Caco-2 (cell line): ENCODE measurements at regions not wholly inside any gene's neighbourhood (a gene's known extent, or its start where the extent isn't known, plus 50 kb on each side); places are given as distances from the start of the nearest gene placed in this dataset.

Source experiments
- BruUV-seq: library from RNA; stranded (reverse); fragments of 400-500 nt; replicated peaks from 2 replicates; lab custom pipeline; 2021; lab: Mats Ljungman, UMichigan
- CTCF ChIA-PET: fragments of 300-600 bp; sonication (Branson Sonifier 250); formaldehyde crosslinking; loops from one replicate; lab custom pipeline; 2022; ENCODE audit warnings: antibody characterized with exemption; lab: Charles Lee
- POLR2A ChIA-PET: fragments of 300-600 bp; sonication (Branson Sonifier 250); formaldehyde crosslinking; loops from one replicate; lab custom pipeline; 2022; ENCODE audit warnings: antibody characterized with exemption; lab: Charles Lee
- DNase-seq, 2 experiments: peaks; one replicate each; pipeline versions ENCODE4 v3.0.0 to v3.0.0-alpha.2; 2020 to 2022
- H3K27me3 ChIP-seq: replicated peaks from 2 replicates; pipeline ENCODE4 v1.6.0; 2011; ENCODE audit warnings: low read length; ENCODE audit not compliant: control insufficient read depth, insufficient read depth
- H3K36me3 ChIP-seq: 2 replicates; pipeline ENCODE4 v1.5.1; 2011; ENCODE audit warnings: low read length; ENCODE audit not compliant: control insufficient read depth, insufficient read depth
- H3K4me1 ChIP-seq: fragments of 250-450 bp; sonication (Bioruptor Pico); 2 replicates; pipeline ENCODE4 v1.5.1; 2020; ENCODE audit warnings: mild to moderate bottlenecking
- H3K4me3 ChIP-seq: 2 replicates; pipeline ENCODE4 v1.5.1; 2011; ENCODE audit warnings: low read depth, mild to moderate bottlenecking, control low read depth, low read length
- H3K9me3 ChIP-seq: fragments of 250-450 bp; sonication (Bioruptor Pico); 2 replicates; pipeline ENCODE4 v1.5.1; 2020; ENCODE audit warnings: mild to moderate bottlenecking, moderate library complexity
- H3K27ac Mint-ChIP-seq: one replicate; pipeline ENCODE4 v1.8.0; 2022; ENCODE audit warnings: mixed read lengths; ENCODE audit not compliant: unreplicated experiment
- H3K27me3 Mint-ChIP-seq: one replicate; pipeline ENCODE4 v1.8.0; 2022; ENCODE audit warnings: mixed read lengths; ENCODE audit not compliant: insufficient read depth, unreplicated experiment
- H3K36me3 Mint-ChIP-seq: one replicate; pipeline ENCODE4 v1.8.0; 2022; ENCODE audit warnings: mild to moderate bottlenecking, mixed read lengths; ENCODE audit not compliant: insufficient read depth, unreplicated experiment
- H3K4me1 Mint-ChIP-seq: one replicate; pipeline ENCODE4 v1.8.0; 2022; ENCODE audit warnings: low read depth, mixed read lengths; ENCODE audit not compliant: unreplicated experiment
- H3K4me3 Mint-ChIP-seq: one replicate; pipeline ENCODE4 v1.8.0; 2022; ENCODE audit warnings: mild to moderate bottlenecking, moderate library complexity, mixed read lengths; ENCODE audit not compliant: unreplicated experiment
- H3K9me3 Mint-ChIP-seq: one replicate; pipeline ENCODE4 v1.8.0; 2022; ENCODE audit warnings: mixed read lengths; ENCODE audit not compliant: unreplicated experiment
- intact Hi-C: fragments of 100-400 bp; cut with micrococcal nuclease; formaldehyde crosslinking; loops from one replicate; pipeline ENCODE4 v1.10.0; 2022; ENCODE audit not compliant: unreplicated experiment
- TF ChIP-seq, protein P1 (sequence below), 2 experiments: fragments of 200-600 bp in 1 of 2; IDR thresholded peaks; 1 replicate in 1 of 2; 2 replicates in 1 of 2; pipeline versions ENCODE4 v1.5.1 to v1.8.0; 2011 to 2022; ENCODE audit warnings: antibody characterized with exemption in 1 of 2, control low read depth in 1 of 2, inconsistent platforms in 1 of 2, low read depth in 1 of 2, low read length in 1 of 2, mild to moderate bottlenecking in 1 of 2, moderate library complexity in 1 of 2; ENCODE audit not compliant: insufficient read depth in 1 of 2, severe bottlenecking in 1 of 2, unreplicated experiment in 1 of 2

DNA sequence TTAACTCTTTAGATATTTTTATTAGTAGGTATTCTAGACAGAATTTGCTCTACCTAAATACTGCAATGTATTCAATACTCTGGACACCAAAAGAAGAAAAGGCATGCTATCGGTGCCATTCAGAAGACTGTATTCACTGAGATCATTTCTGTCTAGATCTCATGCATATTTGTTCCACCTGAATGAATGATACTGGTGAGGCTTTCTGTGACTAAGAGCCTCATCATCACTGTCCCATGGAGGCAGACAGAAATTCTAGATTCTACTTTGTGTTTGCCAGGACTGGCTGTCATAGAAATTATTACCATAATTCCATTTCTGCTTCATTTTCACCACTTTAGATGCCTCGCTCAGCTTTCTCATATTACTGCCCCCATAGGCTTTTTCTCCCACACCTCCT lies 340.7 kb downstream of the MBD2 start:
- POLR2A ChIA-PET, result no interaction called here
- H3K9me3 ChIP-seq, result no peaks in the 10 kb centered on the region
- CTCF ChIA-PET, result no interaction called here
- Mint-ChIP-seq H3K27ac (no peak overlapping the region), H3K9me3 (no peaks in the 10 kb centered on the region), H3K27me3 (no peaks in the 10 kb centered on the region), H3K4me1 (peaks cover 8% of the 10 kb centered on the region), H3K36me3 (no peaks in the 10 kb centered on the region), H3K4me3 (no peak overlapping the region)
- no peaks in the 10 kb centered on the region; the same call in 1 of the 2 replicates for H3K4me1 ChIP-seq
- TF ChIP-seq, protein P1, sequence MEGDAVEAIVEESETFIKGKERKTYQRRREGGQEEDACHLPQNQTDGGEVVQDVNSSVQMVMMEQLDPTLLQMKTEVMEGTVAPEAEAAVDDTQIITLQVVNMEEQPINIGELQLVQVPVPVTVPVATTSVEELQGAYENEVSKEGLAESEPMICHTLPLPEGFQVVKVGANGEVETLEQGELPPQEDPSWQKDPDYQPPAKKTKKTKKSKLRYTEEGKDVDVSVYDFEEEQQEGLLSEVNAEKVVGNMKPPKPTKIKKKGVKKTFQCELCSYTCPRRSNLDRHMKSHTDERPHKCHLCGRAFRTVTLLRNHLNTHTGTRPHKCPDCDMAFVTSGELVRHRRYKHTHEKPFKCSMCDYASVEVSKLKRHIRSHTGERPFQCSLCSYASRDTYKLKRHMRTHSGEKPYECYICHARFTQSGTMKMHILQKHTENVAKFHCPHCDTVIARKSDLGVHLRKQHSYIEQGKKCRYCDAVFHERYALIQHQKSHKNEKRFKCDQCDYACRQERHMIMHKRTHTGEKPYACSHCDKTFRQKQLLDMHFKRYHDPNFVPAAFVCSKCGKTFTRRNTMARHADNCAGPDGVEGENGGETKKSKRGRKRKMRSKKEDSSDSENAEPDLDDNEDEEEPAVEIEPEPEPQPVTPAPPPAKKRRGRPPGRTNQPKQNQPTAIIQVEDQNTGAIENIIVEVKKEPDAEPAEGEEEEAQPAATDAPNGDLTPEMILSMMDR (IDR thresholded peaks at IDR 0.05; ENCODE audit: insufficient read depth in 1 of 2, low read depth in 1 of 2, low read length in 1 of 2, severe bottlenecking in 1 of 2, unreplicated experiment in 1 of 2), result no peak
- H3K27me3 ChIP-seq, result no peaks in the 10 kb centered on the region
- no peak for DNase-seq
- intact Hi-C loops, result no loop called here
- no peak overlapping the region for H3K4me3 ChIP-seq
- no TSS peak for BruUV-seq
- no peaks in the 10 kb centered on the region for H3K36me3 ChIP-seq

DNA sequence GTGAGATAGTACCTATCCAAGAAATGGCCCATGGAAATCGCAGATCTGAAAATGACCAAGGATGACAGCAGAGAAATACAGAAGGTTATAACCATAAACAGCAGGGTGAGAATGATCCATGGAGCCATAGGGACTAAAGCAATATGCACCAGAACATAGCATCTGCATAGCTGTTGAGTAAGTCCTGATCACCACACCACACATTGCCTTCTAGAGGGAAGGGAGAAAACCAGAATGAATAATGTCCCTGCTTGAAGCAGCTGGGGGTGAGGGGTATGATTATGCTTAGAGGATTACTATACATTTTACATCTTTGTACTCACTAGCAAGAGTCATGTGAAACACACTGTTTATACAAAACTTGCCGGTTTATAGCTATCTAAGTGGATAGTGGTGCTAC lies 350.4 kb downstream of the MBD2 start:
- H3K27me3 Mint-ChIP-seq, result no peaks in the 10 kb centered on the region
- no peaks in the 10 kb centered on the region for H3K4me1 ChIP-seq
- H3K4me3 Mint-ChIP-seq, result no peak overlapping the region
- no peaks in the 10 kb centered on the region for H3K27me3 ChIP-seq
- no peak overlapping the region for H3K4me3 ChIP-seq
- ChIA-PET CTCF (interaction anchor here (0.6 kb wide), 1 partner anchor 11 kb away, joined by 3 read pairs; no protein-coding TSS in a partner anchor), POLR2A (no interaction called here)
- no peaks in the 10 kb centered on the region for H3K36me3 ChIP-seq
- no peak overlapping the region for H3K27ac Mint-ChIP-seq
- intact Hi-C loops, result no loop called here
- H3K9me3 Mint-ChIP-seq, result no peaks in the 10 kb centered on the region
- TF ChIP-seq, protein P1 (IDR thresholded peaks at IDR 0.05; ENCODE audit: insufficient read depth in 1 of 2, low read depth in 1 of 2, low read length in 1 of 2, severe bottlenecking in 1 of 2, unreplicated experiment in 1 of 2), result no peak
- BruUV-seq, result no TSS peak
- H3K9me3 ChIP-seq, result no peaks in the 10 kb centered on the region
- H3K4me1 Mint-ChIP-seq, result no peaks in the 10 kb centered on the region
- H3K36me3 Mint-ChIP-seq, result no peaks in the 10 kb centered on the region
- no peak for DNase-seq

DNA sequence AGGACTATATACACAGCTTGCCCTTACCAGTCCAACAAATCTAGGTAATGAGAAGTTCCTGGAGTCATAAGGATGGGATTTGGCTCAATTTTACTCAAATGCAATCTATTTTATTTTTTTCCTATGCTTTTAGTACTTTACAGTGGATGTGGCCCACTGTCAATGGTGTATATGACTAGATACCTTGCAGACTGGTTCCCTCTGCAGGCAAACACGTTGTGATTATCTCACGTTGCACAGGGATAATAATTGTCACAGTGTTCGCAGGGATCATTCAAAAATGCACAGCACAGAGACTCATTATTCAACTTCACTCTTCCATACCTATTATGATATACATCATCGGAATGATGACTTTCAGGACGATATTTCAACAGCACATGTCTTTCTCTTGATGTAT lies 359.7 kb downstream of the MBD2 start:
- H3K4me3 ChIP-seq, result no peak overlapping the region
- CTCF ChIA-PET, result no interaction called here
- Mint-ChIP-seq H3K4me3 (no peak overlapping the region), H3K36me3 (no peaks in the 10 kb centered on the region), H3K4me1 (no peaks in the 10 kb centered on the region), H3K27me3 (peaks cover 4% of the 10 kb centered on the region), H3K9me3 (no peaks in the 10 kb centered on the region), H3K27ac (no peak overlapping the region)
- intact Hi-C loops, result loop anchor here (1.0 to 10.0 kb wide), 2 partner anchors 165 to 300 kb away; no protein-coding TSS in a partner anchor
- H3K4me1 ChIP-seq, result no peaks in the 10 kb centered on the region
- no peaks in the 10 kb centered on the region for H3K9me3 ChIP-seq
- TF ChIP-seq, protein P1 (IDR thresholded peaks at IDR 0.05; ENCODE audit: insufficient read depth in 1 of 2, low read depth in 1 of 2, low read length in 1 of 2, severe bottlenecking in 1 of 2, unreplicated experiment in 1 of 2), result no peak
- no peak for DNase-seq
- no TSS peak for BruUV-seq
- no peaks in the 10 kb centered on the region for H3K27me3 ChIP-seq
- POLR2A ChIA-PET, result no interaction called here
- no peaks in the 10 kb centered on the region for H3K36me3 ChIP-seq
